ENCODE measurements at regions not wholly inside any gene's neighbourhood (a gene's known extent, or its start where the extent isn't known, plus 50 kb on each side); places are given as distances from the start of the nearest gene placed in this dataset.
"Not testable (repeated sequence)": the region's sequence is repeated elsewhere in the genome, so short reads cannot be mapped to it uniquely, and the experiment has no call there.

- H3K36me3 ChIP-seq: no peaks in the 10 kb centered on the region
- no peak overlapping the region for H3K4me3 ChIP-seq
- H3K27ac ChIP-seq: no peak overlapping the region
- H3K27me3 ChIP-seq: no peaks in the 10 kb centered on the region
- H3K9me3 ChIP-seq: no peaks in the 10 kb centered on the region
- no peak for TF ChIP-seq POLR2A (IDR thresholded peaks at IDR 0.05)
- no peak for TF ChIP-seq CTCF (IDR thresholded peaks at IDR 0.05)
- H3K4me1 ChIP-seq: no peaks in the 10 kb centered on the region
- DNase-seq: no peak
These were observed 59.3 kb downstream of the GPR88 start for GRCh38 chr1:100597061-100597741.

- Histone ChIP-seq H3K27me3 (no peaks in the 10 kb centered on the region), H3K4me1 (no peaks in the 10 kb centered on the region), H3K4me3 (no peak overlapping the region), H3K9me3 (no peaks in the 10 kb centered on the region), H3K36me3 (no peaks in the 10 kb centered on the region), H3K27ac (no peak overlapping the region)
- DNase-seq: no peak
- TF ChIP-seq CTCF (IDR thresholded peaks at IDR 0.05) (no peak), POLR2A (IDR thresholded peaks at IDR 0.05) (no peak)
These were observed 59.8 kb downstream of the GPR88 start for GRCh38 chr1:100597784-100598183.

GRCh38 chr1:100600377-100600776 is 62.4 kb downstream of the GPR88 start:
- not testable (repeated sequence) for H3K4me1 ChIP-seq, H3K36me3 ChIP-seq, H3K4me3 ChIP-seq, H3K27me3 ChIP-seq, DNase-seq, H3K9me3 ChIP-seq, H3K27ac ChIP-seq

- H3K4me3 ChIP-seq, H3K9me3 ChIP-seq, H3K36me3 ChIP-seq, H3K4me1 ChIP-seq, H3K27me3 ChIP-seq, H3K27ac ChIP-seq, DNase-seq: not testable (repeated sequence)
These were observed 64.1 kb downstream of the GPR88 start for GRCh38 chr1:100602028-100602427.

GRCh38 chr1:100604372-100604771 is 66.4 kb downstream of the GPR88 start:
- Histone ChIP-seq H3K27me3 (no peaks in the 10 kb centered on the region), H3K36me3 (no peaks in the 10 kb centered on the region), H3K9me3 (no peaks in the 10 kb centered on the region), H3K4me3 (no peak overlapping the region), H3K27ac (no peak overlapping the region), H3K4me1 (no peaks in the 10 kb centered on the region)
- DNase-seq: no peak
- TF ChIP-seq POLR2A (IDR thresholded peaks at IDR 0.05): no peak
- no peak for TF ChIP-seq CTCF (IDR thresholded peaks at IDR 0.05)

GRCh38 chr1:100606438-100606837 is 68.5 kb downstream of the GPR88 start:
- H3K27ac ChIP-seq: no peak overlapping the region
- H3K9me3 ChIP-seq: no peaks in the 10 kb centered on the region
- no peaks in the 10 kb centered on the region for H3K27me3 ChIP-seq
- no peaks in the 10 kb centered on the region for H3K4me1 ChIP-seq
- no peak overlapping the region for H3K4me3 ChIP-seq
- TF ChIP-seq CTCF (IDR thresholded peaks at IDR 0.05) (peak in 3 of 6 experiments; percentile 46 to 54 (median 51)), POLR2A (IDR thresholded peaks at IDR 0.05) (no peak)
- DNase-seq: peak in 1 of 3 donors; percentile 51
- no peaks in the 10 kb centered on the region for H3K36me3 ChIP-seq
